HG02623 (cell line): ENCODE measurements at regions not wholly inside any gene's neighbourhood (a gene's known extent, or its start where the extent isn't known, plus 50 kb on each side); places are given as distances from the start of the nearest gene placed in this dataset.

Experiments used
- ATAC-seq: cut with Tn5 transposase; IDR thresholded peaks from one replicate; pipeline ENCODE4 v1.9.1; 2021; ENCODE audit warnings: moderate library complexity; ENCODE audit not compliant: unreplicated experiment

DNA sequence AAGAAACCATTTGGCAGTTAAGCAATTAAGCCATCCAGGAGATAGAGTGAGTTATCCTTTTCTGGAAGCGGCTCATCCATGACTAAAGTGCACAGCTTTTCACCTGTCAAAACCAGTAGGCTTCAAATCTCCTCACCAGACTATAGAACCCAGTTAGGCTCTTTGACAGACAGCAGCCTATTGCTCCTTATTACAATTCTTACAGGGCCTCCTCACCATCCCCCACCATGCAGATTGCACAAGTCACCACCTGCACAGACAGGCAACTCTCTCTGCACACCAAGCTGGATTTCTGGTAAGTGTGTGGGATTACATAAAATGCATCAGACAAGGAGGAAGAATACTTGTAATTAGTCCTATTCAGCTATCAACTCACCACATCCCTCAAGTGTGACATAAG is 301.6 kb downstream of the SNX13 start:
- no peak for ATAC-seq

DNA sequence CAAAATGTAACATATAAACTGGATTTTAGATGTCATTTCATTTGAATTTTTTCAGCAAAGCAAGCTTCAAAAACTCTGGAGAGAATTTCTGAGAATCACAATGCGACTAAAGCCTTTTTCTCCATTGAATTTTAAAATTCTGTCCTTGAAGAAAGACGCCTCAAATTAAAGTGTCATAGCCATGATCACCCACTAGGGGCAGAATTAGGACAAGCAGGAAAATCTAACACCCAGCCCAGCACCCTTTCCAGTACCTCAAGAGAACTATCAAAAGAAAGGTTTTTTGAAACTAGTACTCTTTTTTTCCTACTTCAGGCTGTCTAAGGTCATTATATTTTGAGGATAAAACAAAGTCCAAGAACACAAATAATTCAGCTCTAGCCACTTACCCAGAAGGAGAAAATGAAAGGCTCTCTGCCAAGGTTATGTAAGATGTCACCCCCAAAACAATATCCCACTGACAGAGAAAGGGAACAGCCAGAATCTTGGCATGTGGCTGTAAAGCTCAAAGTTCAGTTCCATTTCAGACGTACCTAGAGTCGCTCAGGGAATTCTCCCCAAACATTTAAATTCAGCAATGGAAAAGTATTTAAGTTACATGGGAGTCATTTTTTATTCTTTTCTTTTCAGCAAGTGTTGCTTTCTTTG is 299.4 kb downstream of the SNX13 start:
- ATAC-seq: no peak

DNA sequence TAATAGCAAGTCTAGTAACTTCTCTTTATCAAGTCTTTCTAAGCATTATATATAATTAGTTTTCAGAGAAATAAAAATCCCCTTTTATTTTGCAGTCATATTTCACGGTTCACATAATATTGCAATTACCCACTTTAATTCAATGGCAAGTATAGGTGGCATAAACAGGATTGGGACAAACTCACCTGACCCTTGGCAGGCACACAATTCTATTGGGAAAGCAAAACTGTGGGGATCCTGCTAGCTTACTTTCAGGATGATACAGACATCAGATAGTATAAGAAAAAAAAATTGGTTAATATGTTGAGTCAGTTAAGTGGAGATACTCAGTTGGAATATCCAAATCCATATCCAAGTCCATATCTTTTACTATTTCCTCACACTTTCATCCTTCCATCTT is 294.8 kb downstream of the SNX13 start:
- ATAC-seq: no peak

DNA sequence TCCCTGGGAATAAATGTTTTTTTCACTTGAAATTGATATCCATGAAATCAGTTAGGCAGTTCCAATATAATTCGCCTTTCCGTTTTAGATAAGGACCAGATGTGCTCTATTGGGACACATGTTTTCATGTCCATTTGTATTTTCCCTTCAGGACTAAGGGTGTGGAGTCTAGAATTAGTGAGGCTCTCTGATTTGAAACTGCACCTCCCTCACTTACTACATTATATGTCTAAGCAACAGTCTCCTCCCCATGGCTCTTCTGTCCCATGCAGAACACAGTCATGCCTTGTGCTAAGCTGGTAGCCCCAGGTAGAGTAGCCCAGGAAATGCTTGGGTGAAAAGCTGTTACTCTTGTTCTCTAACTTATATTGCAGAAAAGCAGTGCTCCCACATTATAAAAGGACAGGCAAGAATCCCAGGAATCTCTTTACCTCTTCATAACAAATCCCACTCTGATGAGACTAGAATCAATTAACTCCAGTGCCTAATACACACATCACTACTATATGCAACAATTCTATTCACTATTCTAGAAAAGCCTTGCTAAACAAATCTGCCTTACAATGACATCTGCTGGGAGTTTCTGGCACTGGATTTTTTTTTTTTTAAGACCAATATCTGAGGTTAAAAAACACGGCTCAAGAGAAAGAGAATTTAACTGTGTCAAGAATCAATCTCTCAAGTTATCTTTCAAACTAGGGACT is 293.9 kb downstream of the SNX13 start:
- ATAC-seq: no peak

DNA sequence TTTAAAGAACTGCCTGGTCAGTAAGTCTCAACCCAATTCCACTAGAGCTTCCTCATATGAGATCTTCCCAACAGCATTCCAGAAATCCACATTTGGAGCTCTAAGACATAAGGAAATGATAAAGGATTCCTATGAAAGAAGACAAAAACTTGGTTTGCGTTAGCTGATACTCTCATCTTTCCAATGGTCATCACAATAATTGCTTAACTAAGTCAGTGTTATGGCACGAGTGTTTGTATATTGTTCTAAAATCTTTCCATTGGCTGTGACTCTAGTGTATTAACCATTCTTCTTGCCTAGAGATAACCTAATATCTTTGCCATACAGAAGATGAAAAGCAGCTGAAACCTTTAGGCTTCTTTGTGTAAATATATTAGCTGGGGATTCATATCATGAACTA is 289.0 kb downstream of the SNX13 start:
- ATAC-seq: no peak

DNA sequence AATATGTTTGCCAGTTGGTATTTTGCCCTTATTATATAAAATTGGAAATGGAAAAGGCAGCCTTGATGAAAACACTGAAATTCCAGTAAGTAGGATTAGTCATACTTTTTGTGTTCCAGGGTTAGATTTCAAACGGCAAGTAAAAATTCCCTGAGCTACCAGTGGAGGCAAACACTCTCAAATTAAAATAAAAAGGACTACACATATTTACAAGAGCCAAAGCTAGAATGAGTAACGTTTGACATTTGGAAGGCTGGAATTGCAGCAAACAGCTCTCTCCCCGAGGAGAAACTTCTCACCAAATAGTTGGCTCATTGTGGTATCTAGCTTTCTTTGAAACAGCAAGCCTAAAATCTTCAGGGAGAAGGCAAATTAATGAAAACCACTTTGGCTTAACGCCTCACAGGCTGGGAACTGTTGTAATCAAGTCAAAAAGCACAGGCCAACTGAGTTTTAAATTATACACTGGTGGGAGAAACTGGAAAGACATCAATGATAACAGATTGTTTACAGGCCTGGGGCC is 288.4 kb downstream of the SNX13 start:
- ATAC-seq: no peak

DNA sequence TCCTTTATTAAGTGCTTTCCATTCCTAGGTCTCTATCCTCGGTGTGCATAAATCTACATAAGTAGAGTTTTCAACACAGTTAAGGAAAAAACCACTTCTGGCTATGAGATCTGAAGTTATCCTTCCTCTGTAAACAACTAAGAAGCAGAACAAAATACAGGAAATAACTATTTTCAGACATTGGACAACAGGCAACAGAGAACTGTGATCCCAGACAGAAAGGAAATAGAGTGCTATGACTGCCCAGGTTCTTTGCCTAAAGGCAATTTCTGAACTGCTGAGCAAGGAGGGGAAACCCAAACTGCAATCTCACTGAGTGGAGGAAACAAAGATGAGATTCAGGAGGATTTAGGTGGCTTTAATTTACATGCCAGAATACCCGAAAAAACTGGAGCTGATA is 285.4 kb downstream of the SNX13 start:
- ATAC-seq: no peak

DNA sequence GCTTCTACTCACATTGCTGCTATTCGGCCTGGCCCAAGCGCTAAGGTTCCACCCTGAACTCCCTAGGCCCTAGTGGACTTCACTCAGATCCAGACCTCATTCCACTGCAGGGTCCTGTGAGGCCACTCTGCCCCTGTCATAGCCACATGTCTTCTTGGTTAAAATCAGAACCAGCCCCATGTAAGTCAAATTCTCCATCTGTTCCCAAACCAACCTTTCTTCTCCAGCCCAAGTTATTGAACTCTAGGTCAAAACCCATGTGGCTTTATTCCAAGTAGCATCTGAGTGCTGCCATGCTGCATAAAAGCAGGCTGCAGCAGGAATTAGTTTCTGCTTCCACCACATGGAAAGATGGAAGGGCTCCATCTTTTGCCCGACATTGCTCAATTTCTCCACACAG is 281.2 kb downstream of the SNX13 start:
- ATAC-seq: no peak

DNA sequence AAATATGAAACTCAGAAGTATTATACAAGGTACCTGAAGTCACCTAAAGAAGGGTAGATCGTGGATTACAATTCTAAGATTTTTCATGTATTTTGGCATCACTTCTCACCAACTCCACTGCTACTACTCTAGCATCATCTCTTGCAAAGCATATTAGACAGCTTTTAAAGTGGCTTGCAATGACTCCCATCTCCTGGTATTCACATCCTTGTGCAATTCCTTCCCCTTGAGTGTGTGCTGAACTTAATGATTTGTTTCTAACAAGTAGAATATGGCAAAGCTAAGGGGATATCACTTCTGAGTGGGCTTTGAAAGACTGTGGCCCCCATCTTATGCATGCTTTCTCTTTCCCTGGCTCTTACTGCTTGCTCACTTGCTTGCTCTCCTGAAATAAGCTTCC is 280.2 kb downstream of the SNX13 start:
- ATAC-seq: no peak

DNA sequence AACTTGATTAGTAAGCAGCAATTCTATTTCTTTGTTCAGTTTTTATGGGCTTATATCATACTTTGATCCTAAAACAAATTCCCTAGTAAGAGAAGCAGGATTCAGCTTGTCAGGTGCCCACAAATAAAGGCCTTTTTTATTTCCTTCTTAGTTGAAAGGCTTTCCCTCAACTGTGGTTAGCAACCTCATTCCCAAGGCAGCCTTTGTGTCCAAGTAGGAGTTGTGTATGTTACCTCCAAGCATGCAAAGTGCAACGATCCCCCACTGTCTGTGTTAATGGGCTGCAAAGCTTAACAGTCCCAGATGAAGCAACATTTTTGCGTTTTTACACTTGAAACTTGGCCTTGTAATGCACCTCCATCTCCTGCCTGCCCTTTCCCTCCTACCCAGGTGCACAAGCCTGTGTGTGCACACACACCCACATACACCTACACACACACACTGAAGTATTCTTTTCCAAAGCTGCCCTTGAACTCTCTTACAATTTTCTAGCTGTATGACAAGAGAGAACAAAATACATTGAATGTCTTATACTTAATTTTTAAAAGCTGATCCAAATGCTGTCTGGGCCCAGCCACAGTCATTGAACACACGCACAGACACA is 278.2 kb downstream of the SNX13 start:
- ATAC-seq: no peak

DNA sequence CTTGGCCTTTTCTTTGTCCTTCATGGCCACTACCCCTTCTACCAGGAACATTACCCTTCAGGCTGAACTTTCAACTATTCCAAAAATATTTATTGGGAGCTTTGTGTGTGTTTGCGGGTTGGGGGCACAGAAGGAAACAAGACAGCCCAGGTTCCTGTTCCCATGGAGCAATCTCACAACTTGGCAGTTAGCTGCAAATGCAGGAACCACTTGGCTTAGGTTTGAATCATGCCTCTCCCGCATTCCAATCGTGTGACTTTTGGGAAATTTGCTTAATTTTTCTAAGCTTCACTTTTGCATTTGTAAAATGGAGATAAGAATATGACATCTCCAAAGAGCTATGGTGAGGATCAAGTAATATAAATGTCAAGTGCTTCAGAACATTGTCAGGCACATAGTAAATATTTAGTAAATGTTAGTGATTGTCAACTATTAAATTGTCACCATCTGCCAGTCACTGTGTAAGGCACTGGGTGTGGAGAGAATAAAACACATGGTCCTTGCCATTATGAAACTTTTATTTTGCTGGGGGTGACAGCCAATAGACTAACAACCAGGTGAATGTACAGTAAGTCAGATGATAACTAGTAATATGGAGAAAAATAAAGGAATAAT is 277.1 kb downstream of the SNX13 start:
- ATAC-seq: no peak

DNA sequence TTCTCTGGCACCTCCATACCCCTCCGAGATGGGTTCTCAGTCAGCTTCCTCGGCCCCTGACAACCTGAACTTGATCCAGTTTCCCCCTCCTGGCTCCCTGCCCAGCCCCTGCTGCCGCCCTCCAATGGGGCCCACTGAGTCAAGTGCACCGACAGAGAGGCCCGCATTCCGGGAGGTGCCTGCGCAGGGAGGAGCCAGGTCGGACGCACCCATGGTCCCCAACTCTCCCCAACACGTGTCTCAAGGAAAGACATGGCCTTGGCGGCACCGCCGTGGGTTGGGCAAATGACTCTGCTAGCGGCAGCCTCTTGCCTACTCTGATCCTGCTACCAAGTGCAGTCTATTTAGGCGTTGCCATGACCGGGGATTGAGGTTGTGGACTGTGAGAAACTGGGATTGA is 275.3 kb downstream of the SNX13 start:
- no peak for ATAC-seq

DNA sequence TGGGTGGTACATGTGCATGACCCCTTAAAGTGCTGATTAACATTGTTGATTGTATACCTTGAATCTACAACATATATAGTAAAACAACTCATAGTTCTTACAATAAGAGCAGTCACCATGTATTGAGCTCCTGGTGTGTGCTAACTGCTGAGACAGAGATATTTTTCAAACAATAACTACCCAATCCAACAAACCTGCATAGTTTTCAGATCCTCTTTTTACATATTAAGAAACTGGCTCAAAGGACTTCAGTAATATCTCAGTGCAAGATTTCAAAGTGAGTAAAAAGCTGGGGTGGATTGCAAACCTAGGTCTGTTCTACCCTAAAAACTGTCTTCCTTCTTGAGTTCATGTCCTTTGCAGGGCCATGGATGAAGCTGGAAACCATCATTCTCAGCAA is 272.2 kb downstream of the SNX13 start:
- no peak for ATAC-seq

DNA sequence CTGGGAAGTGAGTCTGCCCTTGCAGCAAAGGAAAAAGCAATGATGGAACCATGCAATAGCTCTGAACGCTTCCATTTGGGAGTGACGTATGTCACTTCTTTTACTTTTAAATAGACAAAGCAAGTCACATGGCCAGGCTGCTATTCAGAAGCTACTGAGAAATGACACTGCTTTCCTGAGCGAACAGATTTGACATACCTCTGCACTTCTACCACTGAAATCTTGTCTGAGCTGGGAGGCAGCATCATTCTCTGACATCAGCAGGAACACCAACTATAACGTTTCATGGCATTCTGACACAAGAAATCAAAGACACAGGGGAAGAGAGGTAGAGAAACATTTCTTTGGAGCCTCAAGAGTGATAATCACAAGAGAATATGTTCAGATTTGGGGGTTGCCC is 271.1 kb downstream of the SNX13 start:
- ATAC-seq: no peak

DNA sequence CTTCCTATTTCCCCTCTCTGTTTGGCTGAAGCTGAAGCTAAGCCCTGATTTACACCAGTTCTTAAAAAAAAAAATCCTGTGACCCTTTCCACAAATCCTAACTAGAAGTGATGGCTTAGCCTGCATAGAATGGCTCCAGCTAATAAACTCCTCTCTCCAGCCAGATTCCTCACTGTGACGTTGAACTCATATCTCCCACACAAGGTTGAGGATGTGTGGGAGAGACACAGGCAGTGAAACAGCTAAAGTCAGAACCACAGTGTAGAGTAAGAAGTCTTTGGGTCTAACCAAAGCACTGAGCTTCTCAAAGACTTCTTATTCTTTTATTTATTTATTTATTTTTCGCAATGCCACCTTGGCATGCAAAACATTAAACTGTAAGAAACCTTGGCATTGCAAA is 268.3 kb downstream of the SNX13 start:
- no peak for ATAC-seq

DNA sequence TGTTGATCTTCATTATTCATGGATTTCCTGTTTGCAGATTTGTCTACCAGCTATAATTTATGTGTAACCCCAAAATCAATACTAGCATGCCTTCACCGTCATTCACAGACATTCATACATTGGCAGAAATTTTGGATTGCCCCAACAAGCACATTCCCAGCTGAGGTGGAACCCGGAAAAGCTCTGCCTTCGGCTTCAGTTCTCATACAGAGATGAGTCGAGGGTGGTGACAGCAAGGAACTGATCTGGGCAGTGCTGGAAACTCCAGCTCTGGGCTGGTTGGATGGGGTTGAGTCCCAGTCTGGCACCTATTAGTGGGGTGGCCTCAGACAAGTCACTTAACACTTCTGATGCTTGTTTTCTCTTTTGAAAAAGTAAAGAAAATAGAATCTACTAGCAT is 267.5 kb downstream of the SNX13 start:
- no peak for ATAC-seq

DNA sequence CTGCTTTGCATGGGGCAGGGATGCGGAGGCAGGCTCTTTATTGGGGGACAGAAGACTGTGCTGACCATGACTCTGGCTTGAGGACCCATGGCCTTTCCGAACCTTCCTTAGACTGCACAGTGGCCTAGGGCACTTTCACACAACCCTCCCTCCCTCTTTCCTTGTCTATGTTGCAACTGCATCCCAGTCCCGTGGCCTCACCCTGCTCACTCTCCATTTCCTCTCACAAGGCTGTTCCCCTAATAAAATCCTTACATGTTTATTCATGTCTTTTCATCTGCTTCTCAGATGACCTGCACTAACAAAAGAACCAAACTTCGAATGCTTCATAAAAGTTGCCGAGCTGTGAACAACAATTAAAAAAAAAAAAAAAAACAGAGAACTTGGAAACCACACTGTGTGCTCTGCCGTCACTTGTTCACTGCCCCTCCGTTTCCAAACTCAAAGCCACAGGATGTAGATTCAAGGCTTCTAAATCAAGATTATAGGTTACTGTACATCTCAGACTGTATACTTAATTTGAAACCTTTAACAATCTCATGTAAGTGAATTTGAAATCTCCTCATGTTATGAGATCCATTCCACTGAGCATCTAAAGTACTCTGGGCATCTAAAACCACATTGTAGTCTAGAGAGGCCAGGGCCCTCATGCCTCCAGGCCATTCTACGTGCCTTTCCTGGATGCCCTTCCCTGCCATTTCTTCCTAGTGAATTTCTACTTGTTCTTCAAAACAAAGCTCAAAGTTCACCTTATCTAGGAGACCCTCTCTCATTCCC is 265.9 kb downstream of the SNX13 start:
- ATAC-seq: no peak

DNA sequence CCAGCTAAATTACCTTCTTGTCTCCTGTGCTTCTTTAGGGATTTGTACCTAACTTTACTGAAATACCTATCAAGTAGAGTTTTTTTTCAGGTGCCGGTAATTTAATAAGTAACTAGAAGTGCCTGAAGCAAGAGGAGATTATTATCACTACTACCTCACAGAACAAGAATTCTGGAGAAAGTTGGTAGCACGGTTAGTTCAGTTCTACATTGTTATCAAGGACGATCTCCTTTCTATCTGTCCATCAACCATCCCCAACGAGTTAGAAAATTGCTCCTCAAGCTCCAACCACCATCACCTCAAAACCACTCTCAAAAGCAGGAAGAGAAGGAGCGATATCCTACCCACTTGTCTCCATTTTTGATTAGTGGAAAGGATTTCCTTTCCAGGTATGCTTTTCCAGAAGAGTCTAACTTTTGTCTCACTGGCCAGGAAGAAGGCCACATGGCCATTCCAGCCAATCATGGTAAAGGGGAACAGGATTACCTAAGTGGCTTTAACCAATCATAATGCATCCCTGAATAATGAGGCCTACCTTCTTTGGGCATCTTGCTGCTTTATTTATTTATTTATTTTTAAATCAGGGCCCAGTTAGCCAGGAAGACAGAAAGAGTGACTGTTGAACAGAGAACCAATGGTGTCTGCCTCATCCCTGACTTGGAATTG is 265.2 kb downstream of the SNX13 start:
- ATAC-seq: no peak

DNA sequence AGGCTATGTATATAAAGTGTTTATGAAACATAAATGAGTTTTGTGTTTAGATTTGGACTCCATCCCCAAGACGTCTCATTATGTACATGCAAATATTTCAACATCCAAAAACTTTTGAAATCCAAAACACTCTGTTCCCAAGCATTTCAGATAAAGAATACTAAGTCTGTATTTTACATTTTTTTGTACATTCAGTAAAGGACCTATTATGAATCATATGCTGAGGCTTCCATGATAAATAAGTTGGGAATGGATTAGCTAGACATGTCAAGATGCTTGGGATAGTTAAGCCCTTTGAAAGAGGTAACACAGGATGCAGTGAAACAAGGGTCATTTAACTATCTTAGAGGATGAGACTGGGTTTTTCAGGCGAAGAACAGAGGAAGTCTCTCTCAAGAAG is 262.9 kb downstream of the SNX13 start:
- ATAC-seq: no peak

DNA sequence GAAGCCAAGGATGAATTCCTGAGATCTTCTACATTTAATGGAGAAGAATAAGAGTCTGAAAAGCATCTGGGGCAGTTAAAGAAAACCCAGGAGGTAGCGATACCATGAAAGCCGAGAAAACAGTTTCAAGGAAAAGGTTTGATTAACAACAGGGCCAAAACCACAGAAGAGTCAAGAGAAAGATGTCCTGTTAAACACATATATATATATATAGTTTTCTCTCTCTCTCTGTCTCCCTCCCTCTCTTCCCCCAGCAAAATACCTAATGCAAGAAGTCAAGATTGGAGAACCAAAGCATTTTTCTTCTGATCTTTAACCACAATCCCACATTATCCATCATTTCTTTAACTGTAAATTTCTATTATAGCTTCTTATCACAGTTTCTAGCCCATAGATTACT is 261.4 kb downstream of the SNX13 start:
- no peak for ATAC-seq

DNA sequence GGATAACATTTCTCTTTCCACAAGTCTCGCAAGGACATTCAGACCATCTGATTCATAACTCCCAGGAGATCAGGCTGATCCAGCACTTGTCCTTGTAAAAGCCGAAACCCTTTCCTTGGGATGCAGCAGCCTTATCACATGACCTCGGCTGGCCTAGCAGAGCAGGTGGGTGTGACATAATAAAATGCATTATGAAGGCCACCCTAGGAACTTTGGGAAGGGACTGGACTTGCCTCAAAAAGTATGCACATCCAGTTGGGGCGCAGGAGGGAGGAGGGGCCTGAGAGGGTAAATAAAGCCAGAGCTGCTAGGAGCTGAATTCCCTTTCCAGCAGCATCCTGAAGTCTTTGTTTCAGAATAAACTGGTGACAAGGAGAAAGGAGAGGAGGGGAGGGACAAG is 260.8 kb downstream of the SNX13 start:
- ATAC-seq: no peak
